Left lung (tissue), 4 donors: ENCODE measurements at regions not wholly inside any gene's neighbourhood (a gene's known extent, or its start where the extent isn't known, plus 50 kb on each side); places are given as distances from the start of the nearest gene placed in this dataset.
"Not testable (repeated sequence)": the region's sequence is repeated elsewhere in the genome, so short reads cannot be mapped to it uniquely, and the experiment has no call there.

Experiments
- ATAC-seq: fragments of 200-7000 bp; cut with Tn5 transposase; one replicate; pipeline ENCODE4 v1.9.1; 2020; ENCODE audit warnings: moderate library complexity
- DNase-seq, 4 donors: peaks; one replicate each; pipeline ENCODE4 v3.0.0-alpha.2; 2013 to 2020
- H3K27ac ChIP-seq, 2 donors: fragments of 200-600 bp; sonication (generic) in 1 of 2; one replicate each; pipeline versions ENCODE4 v1.5.0 to v1.8.0; 2020 to 2021
- H3K27me3 ChIP-seq, 2 donors: fragments of 200-600 bp; sonication (generic) in 1 of 2; one replicate each; pipeline versions ENCODE4 v1.5.0 to v1.8.0; 2020 to 2021
- H3K36me3 ChIP-seq, 2 donors: fragments of 200-600 bp; sonication (generic) in 1 of 2; one replicate each; pipeline versions ENCODE4 v1.5.0 to v1.8.0; 2020 to 2021
- H3K4me1 ChIP-seq, 2 donors: fragments of 200-600 bp; one replicate each; pipeline ENCODE4 v1.8.0; 2021
- H3K4me3 ChIP-seq, 2 donors: fragments of 200-600 bp; sonication (generic) in 1 of 2; one replicate each; pipeline versions ENCODE4 v1.5.0 to v1.8.0; 2020 to 2021; ENCODE audit warnings: mild to moderate bottlenecking in 1 of 2
- H3K9me3 ChIP-seq, 2 donors: fragments of 200-600 bp; sonication (generic) in 1 of 2; one replicate each; pipeline versions ENCODE4 v1.5.0 to v1.8.0; 2020 to 2021
- CTCF ChIP-seq, 2 donors: fragments of 200-600 bp; sonication (generic) in 1 of 2; IDR thresholded peaks; one replicate each; pipeline versions ENCODE4 v1.5.0 to v1.8.0; 2021; ENCODE audit warnings: antibody characterized with exemption in 2 of 2
- intact Hi-C, 2 donors: fragments of 100-400 bp; cut with DNase I; formaldehyde crosslinking; loops; one replicate each; pipeline versions ENCODE4 v1.11.2 to v1.14.2; 2022
- donor health status: DM: no; HTN: yes; CAD: no.
- donor health status: DM: no; HTN: no; CAD: no.

- Histone ChIP-seq H3K4me1 (no peaks in the 10 kb centered on the region), H3K4me3 (no peak overlapping the region), H3K27me3 (no peaks in the 10 kb centered on the region), H3K9me3 (peaks cover 0 to 7% of the 10 kb centered on the region in 2 donors), H3K27ac (no peak overlapping the region), H3K36me3 (no peaks in the 10 kb centered on the region)
- ATAC-seq (no peak), DNase-seq (no peak)
- TF ChIP-seq CTCF (IDR thresholded peaks at IDR 0.05) = no peak
- intact Hi-C loops = no loop called here
Observed at GRCh38 chr12:124222368-124223245, 72.3 kb upstream of the RFLNA start.

- intact Hi-C loops, H3K36me3 ChIP-seq, H3K9me3 ChIP-seq, ATAC-seq, DNase-seq, H3K27me3 ChIP-seq, H3K27ac ChIP-seq, H3K4me3 ChIP-seq, H3K4me1 ChIP-seq: not testable (repeated sequence)
Observed at GRCh38 chr12:124223733-124224138, 71.2 kb upstream of the RFLNA start.

- intact Hi-C loops = no loop called here
- Histone ChIP-seq H3K36me3 (no peaks in the 10 kb centered on the region), H3K27ac (no peak overlapping the region), H3K9me3 (peaks cover 0 to 7% of the 10 kb centered on the region in 2 donors), H3K27me3 (no peaks in the 10 kb centered on the region), H3K4me1 (no peaks in the 10 kb centered on the region), H3K4me3 (no peak overlapping the region)
- TF ChIP-seq CTCF (IDR thresholded peaks at IDR 0.05) = no peak
- DNase-seq (no peak), ATAC-seq (no peak)
Observed at GRCh38 chr12:124224535-124225110, 70.3 kb upstream of the RFLNA start.

- no peak for ATAC-seq
- no peaks in the 10 kb centered on the region for H3K4me1 ChIP-seq
- intact Hi-C loops = no loop called here
Observed at GRCh38 chr12:124225730-124226129, 69.2 kb upstream of the RFLNA start.

GRCh38 chr12:124227951-124228711 lies 66.8 kb upstream of the RFLNA start:
- Histone ChIP-seq H3K4me3 (no peak overlapping the region), H3K9me3 (peaks cover 0 to 4% of the 10 kb centered on the region in 2 donors), H3K27ac (no peak overlapping the region), H3K36me3 (no peaks in the 10 kb centered on the region), H3K4me1 (peaks cover 0 to 2% of the 10 kb centered on the region in 2 donors), H3K27me3 (no peaks in the 10 kb centered on the region)
- no peak for DNase-seq
- no peak for ATAC-seq
- no peak for TF ChIP-seq CTCF (IDR thresholded peaks at IDR 0.05)
- intact Hi-C loops = no loop called here

More at GRCh38 chr12:124225730-124226129, 69.2 kb upstream of the RFLNA start:
- no peaks in the 10 kb centered on the region for H3K9me3 ChIP-seq
- H3K36me3 ChIP-seq = no peaks in the 10 kb centered on the region
- H3K27ac ChIP-seq = no peak overlapping the region
- DNase-seq = no peak
- no peak overlapping the region for H3K4me3 ChIP-seq
- no peak for TF ChIP-seq CTCF (IDR thresholded peaks at IDR 0.05)
- H3K27me3 ChIP-seq = no peaks in the 10 kb centered on the region
